WTC11 (cell line): ENCODE measurements at regions not wholly inside any gene's neighbourhood (a gene's known extent, or its start where the extent isn't known, plus 50 kb on each side); places are given as distances from the start of the nearest gene placed in this dataset.

Experiments used
- ATAC-seq: fragments of 200-7000 bp; cut with Tn5 transposase; 2 replicates; pipeline ENCODE4 v1.10.0; 2021; ENCODE audit warnings: mild to moderate bottlenecking, moderate library complexity
- CTCF ChIA-PET: fragments of 300-600 bp; sonication (Branson Sonifier 250); formaldehyde crosslinking; loops from one replicate; lab custom pipeline; 2021; ENCODE audit warnings: antibody characterized with exemption; lab: Charles Lee
- POLR2A ChIA-PET: fragments of 350-600 bp; sonication (Branson Sonifier 250); formaldehyde crosslinking; loops from one replicate; lab custom pipeline; 2021; ENCODE audit warnings: antibody characterized with exemption; lab: Charles Lee
- DNase-seq: peaks from one replicate; pipeline ENCODE4 v3.0.0; 2021; ENCODE audit warnings: low spot score
- H3K27ac Mint-ChIP-seq: 2 replicates; pipeline ENCODE4 v1.8.0; 2021; ENCODE audit warnings: mixed read lengths
- H3K27me3 Mint-ChIP-seq: 2 replicates; pipeline ENCODE4 v1.8.0; 2021; ENCODE audit warnings: low read depth, mild to moderate bottlenecking, moderate library complexity, mixed read lengths
- H3K36me3 Mint-ChIP-seq: 2 replicates; pipeline ENCODE4 v1.8.0; 2021; ENCODE audit warnings: mixed read lengths
- H3K4me1 Mint-ChIP-seq: 2 replicates; pipeline ENCODE4 v1.8.0; 2022; ENCODE audit warnings: mixed read lengths
- H3K4me3 Mint-ChIP-seq: 2 replicates; pipeline ENCODE4 v1.8.0; 2021; ENCODE audit warnings: mild to moderate bottlenecking, moderate library complexity, mixed read lengths
- H3K9me3 Mint-ChIP-seq: 2 replicates; pipeline ENCODE4 v1.8.0; 2021; ENCODE audit warnings: mixed read lengths
- AR ChIP-seq: fragments of 250-450 bp; sonication (Bioruptor Pico); IDR thresholded peaks from 2 replicates; pipeline ENCODE4 v1.9.0; 2021; ENCODE audit warnings: mild to moderate bottlenecking
- ETV6 ChIP-seq: sonication (generic); formaldehyde crosslinking; IDR thresholded peaks from 2 replicates; pipeline ENCODE4 v1.8.1; 2022; ENCODE audit warnings: mild to moderate bottlenecking, missing genetic modification reagents
- FOXP1 ChIP-seq: sonication (generic); formaldehyde crosslinking; IDR thresholded peaks from 2 replicates; pipeline ENCODE4 v1.8.0; 2022; ENCODE audit warnings: missing genetic modification reagents, mild to moderate bottlenecking, moderate library complexity, borderline replicate concordance
- HMGA2 ChIP-seq: fragments of 250-450 bp; sonication (Bioruptor Pico); IDR thresholded peaks from 2 replicates; pipeline ENCODE4 v1.4.0; 2021; ENCODE audit warnings: mild to moderate bottlenecking, moderate library complexity
- JUN ChIP-seq: sonication (generic); formaldehyde crosslinking; IDR thresholded peaks from 2 replicates; pipeline ENCODE4 v1.8.0; 2023; ENCODE audit warnings: mild to moderate bottlenecking, missing genetic modification reagents
- MLX ChIP-seq: sonication (generic); formaldehyde crosslinking; IDR thresholded peaks from 2 replicates; pipeline ENCODE4 v1.8.1; 2023; ENCODE audit warnings: mild to moderate bottlenecking, missing genetic modification reagents, moderate library complexity
- MYBL2 ChIP-seq: sonication (generic); formaldehyde crosslinking; IDR thresholded peaks from 2 replicates; pipeline ENCODE4 v1.8.1; 2023; ENCODE audit warnings: mild to moderate bottlenecking, moderate library complexity, missing genetic modification reagents
- NFYB ChIP-seq: sonication (generic); formaldehyde crosslinking; conservative IDR thresholded peaks from 2 replicates; pipeline ENCODE4 v1.8.0; 2022; ENCODE audit warnings: low read depth, missing genetic modification reagents
- NR1H2 ChIP-seq: sonication (generic); formaldehyde crosslinking; IDR thresholded peaks from 2 replicates; pipeline ENCODE4 v1.9.0; 2021; ENCODE audit warnings: mild to moderate bottlenecking, moderate library complexity, missing genetic modification reagents
- PRRX2 ChIP-seq: fragments of 250-450 bp; sonication (Bioruptor Pico); IDR thresholded peaks from 2 replicates; pipeline ENCODE4 v1.8.0; 2021; ENCODE audit warnings: mild to moderate bottlenecking
- SMAD4 ChIP-seq: sonication (generic); formaldehyde crosslinking; IDR thresholded peaks from 2 replicates; pipeline ENCODE4 v1.8.0; 2022; ENCODE audit warnings: mild to moderate bottlenecking, missing genetic modification reagents
- ZNF138 ChIP-seq: sonication (generic); formaldehyde crosslinking; conservative IDR thresholded peaks from 2 replicates; pipeline ENCODE4 v1.8.1; 2022; ENCODE audit warnings: mild to moderate bottlenecking, moderate library complexity, missing genetic modification reagents
- ZNF317 ChIP-seq: sonication (generic); formaldehyde crosslinking; IDR thresholded peaks from 2 replicates; pipeline ENCODE4 v1.8.1; 2023; ENCODE audit warnings: low read depth, mild to moderate bottlenecking, moderate library complexity, missing genetic modification reagents, borderline replicate concordance
- TF ChIP-seq, protein P1 (sequence below): fragments of 250-450 bp; sonication (Bioruptor Pico); conservative IDR thresholded peaks from 2 replicates; pipeline ENCODE4 v1.9.0; 2021; ENCODE audit warnings: mild to moderate bottlenecking
- TF ChIP-seq, protein P2 (sequence below): sonication (generic); formaldehyde crosslinking; IDR thresholded peaks from 2 replicates; pipeline ENCODE4 v1.8.1; 2022; ENCODE audit warnings: mild to moderate bottlenecking, missing genetic modification reagents, moderate library complexity, borderline replicate concordance
- TF ChIP-seq, protein P3 (sequence below): sonication (generic); formaldehyde crosslinking; IDR thresholded peaks from 2 replicates; pipeline ENCODE4 v1.8.0; 2022; ENCODE audit warnings: missing genetic modification reagents
- TF ChIP-seq, protein P4 (sequence below): sonication (generic); formaldehyde crosslinking; IDR thresholded peaks from 2 replicates; pipeline ENCODE4 v1.8.0; 2022; ENCODE audit warnings: mild to moderate bottlenecking, missing genetic modification reagents
- TF ChIP-seq, protein P5 (sequence below): sonication (generic); formaldehyde crosslinking; IDR thresholded peaks from 2 replicates; pipeline ENCODE4 v1.8.1; 2023; ENCODE audit warnings: mild to moderate bottlenecking, missing genetic modification reagents, borderline replicate concordance
- TF ChIP-seq, protein P6 (sequence below): sonication (generic); formaldehyde crosslinking; IDR thresholded peaks from 2 replicates; pipeline ENCODE4 v1.8.0; 2023; ENCODE audit warnings: missing genetic modification reagents

- DNase-seq, result no peak
- H3K4me1 Mint-ChIP-seq, result no peaks in the 10 kb centered on the region
- POLR2A ChIA-PET, result no interaction called here
- no peak for TF ChIP-seq ZNF317 (CRISPR knock-in tag)
- TF ChIP-seq, protein P1, sequence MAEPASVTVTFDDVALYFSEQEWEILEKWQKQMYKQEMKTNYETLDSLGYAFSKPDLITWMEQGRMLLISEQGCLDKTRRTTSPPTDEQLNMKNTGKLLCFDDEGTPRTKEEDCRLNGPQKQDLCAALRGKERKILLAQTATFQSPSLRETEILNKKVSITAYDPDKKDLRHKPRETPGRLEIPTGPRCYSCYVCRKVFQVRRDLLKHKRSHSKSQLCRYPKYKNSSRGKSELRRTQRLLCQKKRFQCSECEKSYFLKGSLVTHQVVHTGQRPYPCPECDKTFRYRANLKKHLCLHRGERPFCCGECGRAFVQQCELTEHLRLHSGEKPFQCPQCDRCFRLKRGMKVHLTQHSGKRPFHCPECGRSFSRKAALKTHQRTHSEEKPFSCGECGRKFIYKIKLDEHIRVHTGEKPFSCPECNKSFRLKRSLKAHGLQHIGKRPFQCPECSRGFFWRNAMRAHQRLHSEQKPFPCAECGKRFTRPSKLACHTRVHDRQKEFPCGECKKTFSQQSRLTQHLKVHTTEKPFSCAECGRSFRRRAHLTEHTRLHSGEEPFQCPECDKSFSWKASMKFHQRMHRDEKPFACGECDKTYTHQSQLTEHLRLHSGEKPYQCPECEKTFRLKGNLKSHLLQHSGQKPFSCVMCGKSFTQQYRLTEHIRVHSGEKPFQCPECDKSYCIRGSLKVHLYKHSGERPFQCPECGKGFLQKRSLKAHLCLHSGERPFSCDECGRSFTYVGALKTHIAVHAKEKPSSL (CRISPR knock-in tag), result no peak
- no peak for TF ChIP-seq ETV6 (CRISPR knock-in tag)
- TF ChIP-seq MYBL2, result no peak
- TF ChIP-seq, all 79 proteins: peak for 0
- Mint-ChIP-seq H3K27me3 (peaks cover 26% of the 10 kb centered on the region), H3K27ac (no peak overlapping the region), H3K4me3 (no peak overlapping the region), H3K36me3 (peaks cover 57% of the 10 kb centered on the region), H3K9me3 (peaks cover 77% of the 10 kb centered on the region)
- CTCF ChIA-PET, result no interaction called here
- ATAC-seq, result no peak
Measured at GRCh38 chr1:3978990-3979325, 78.9 kb upstream of the C1orf174 start.

GRCh38 chr1:3981261-3981660, 81.2 kb upstream of the C1orf174 start:
- ATAC-seq (no peak), DNase-seq (no peak)
- Mint-ChIP-seq H3K4me3 (no peak overlapping the region), H3K27me3 (peaks cover 19% of the 10 kb centered on the region), H3K36me3 (peaks cover 47% of the 10 kb centered on the region), H3K27ac (no peak overlapping the region), H3K4me1 (no peaks in the 10 kb centered on the region), H3K9me3 (peaks cover 77% of the 10 kb centered on the region)
- ChIA-PET CTCF (no interaction called here), POLR2A (no interaction called here)
- no peak for TF ChIP-seq NR1H2 (CRISPR knock-in tag)
- TF ChIP-seq FOXP1, result no peak
- TF ChIP-seq, protein P2, sequence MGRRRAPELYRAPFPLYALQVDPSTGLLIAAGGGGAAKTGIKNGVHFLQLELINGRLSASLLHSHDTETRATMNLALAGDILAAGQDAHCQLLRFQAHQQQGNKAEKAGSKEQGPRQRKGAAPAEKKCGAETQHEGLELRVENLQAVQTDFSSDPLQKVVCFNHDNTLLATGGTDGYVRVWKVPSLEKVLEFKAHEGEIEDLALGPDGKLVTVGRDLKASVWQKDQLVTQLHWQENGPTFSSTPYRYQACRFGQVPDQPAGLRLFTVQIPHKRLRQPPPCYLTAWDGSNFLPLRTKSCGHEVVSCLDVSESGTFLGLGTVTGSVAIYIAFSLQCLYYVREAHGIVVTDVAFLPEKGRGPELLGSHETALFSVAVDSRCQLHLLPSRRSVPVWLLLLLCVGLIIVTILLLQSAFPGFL (CRISPR knock-in tag), result no peak
- TF ChIP-seq PRRX2, result no peak
- no peak for TF ChIP-seq NFYB
- no peak for TF ChIP-seq HMGA2 (CRISPR knock-in tag)
- TF ChIP-seq, protein P3, sequence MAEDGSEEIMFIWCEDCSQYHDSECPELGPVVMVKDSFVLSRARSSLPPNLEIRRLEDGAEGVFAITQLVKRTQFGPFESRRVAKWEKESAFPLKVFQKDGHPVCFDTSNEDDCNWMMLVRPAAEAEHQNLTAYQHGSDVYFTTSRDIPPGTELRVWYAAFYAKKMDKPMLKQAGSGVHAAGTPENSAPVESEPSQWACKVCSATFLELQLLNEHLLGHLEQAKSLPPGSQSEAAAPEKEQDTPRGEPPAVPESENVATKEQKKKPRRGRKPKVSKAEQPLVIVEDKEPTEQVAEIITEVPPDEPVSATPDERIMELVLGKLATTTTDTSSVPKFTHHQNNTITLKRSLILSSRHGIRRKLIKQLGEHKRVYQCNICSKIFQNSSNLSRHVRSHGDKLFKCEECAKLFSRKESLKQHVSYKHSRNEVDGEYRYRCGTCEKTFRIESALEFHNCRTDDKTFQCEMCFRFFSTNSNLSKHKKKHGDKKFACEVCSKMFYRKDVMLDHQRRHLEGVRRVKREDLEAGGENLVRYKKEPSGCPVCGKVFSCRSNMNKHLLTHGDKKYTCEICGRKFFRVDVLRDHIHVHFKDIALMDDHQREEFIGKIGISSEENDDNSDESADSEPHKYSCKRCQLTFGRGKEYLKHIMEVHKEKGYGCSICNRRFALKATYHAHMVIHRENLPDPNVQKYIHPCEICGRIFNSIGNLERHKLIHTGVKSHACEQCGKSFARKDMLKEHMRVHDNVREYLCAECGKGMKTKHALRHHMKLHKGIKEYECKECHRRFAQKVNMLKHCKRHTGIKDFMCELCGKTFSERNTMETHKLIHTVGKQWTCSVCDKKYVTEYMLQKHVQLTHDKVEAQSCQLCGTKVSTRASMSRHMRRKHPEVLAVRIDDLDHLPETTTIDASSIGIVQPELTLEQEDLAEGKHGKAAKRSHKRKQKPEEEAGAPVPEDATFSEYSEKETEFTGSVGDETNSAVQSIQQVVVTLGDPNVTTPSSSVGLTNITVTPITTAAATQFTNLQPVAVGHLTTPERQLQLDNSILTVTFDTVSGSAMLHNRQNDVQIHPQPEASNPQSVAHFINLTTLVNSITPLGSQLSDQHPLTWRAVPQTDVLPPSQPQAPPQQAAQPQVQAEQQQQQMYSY (CRISPR knock-in tag), result no peak
- no peak for TF ChIP-seq MLX (CRISPR knock-in tag)
- TF ChIP-seq, protein P4, sequence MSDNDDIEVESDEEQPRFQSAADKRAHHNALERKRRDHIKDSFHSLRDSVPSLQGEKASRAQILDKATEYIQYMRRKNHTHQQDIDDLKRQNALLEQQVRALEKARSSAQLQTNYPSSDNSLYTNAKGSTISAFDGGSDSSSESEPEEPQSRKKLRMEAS (CRISPR knock-in tag), result no peak
- TF ChIP-seq, protein P5, sequence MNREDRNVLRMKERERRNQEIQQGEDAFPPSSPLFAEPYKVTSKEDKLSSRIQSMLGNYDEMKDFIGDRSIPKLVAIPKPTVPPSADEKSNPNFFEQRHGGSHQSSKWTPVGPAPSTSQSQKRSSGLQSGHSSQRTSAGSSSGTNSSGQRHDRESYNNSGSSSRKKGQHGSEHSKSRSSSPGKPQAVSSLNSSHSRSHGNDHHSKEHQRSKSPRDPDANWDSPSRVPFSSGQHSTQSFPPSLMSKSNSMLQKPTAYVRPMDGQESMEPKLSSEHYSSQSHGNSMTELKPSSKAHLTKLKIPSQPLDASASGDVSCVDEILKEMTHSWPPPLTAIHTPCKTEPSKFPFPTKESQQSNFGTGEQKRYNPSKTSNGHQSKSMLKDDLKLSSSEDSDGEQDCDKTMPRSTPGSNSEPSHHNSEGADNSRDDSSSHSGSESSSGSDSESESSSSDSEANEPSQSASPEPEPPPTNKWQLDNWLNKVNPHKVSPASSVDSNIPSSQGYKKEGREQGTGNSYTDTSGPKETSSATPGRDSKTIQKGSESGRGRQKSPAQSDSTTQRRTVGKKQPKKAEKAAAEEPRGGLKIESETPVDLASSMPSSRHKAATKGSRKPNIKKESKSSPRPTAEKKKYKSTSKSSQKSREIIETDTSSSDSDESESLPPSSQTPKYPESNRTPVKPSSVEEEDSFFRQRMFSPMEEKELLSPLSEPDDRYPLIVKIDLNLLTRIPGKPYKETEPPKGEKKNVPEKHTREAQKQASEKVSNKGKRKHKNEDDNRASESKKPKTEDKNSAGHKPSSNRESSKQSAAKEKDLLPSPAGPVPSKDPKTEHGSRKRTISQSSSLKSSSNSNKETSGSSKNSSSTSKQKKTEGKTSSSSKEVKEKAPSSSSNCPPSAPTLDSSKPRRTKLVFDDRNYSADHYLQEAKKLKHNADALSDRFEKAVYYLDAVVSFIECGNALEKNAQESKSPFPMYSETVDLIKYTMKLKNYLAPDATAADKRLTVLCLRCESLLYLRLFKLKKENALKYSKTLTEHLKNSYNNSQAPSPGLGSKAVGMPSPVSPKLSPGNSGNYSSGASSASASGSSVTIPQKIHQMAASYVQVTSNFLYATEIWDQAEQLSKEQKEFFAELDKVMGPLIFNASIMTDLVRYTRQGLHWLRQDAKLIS (CRISPR knock-in tag), result no peak
- no peak for TF ChIP-seq ZNF138 (CRISPR knock-in tag)
- no peak for TF ChIP-seq SMAD4 (CRISPR knock-in tag)
- no peak for TF ChIP-seq AR (CRISPR knock-in tag)
- no peak for TF ChIP-seq JUN (CRISPR knock-in tag)
- TF ChIP-seq, protein P6, sequence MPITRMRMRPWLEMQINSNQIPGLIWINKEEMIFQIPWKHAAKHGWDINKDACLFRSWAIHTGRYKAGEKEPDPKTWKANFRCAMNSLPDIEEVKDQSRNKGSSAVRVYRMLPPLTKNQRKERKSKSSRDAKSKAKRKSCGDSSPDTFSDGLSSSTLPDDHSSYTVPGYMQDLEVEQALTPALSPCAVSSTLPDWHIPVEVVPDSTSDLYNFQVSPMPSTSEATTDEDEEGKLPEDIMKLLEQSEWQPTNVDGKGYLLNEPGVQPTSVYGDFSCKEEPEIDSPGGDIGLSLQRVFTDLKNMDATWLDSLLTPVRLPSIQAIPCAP, result no peak
